HG02943 (cell line): ENCODE measurements at regions not wholly inside any gene's neighbourhood (a gene's known extent, or its start where the extent isn't known, plus 50 kb on each side); places are given as distances from the start of the nearest gene placed in this dataset.

Experiments used
- ATAC-seq: cut with Tn5 transposase; IDR thresholded peaks from one replicate; pipeline ENCODE4 v1.9.1; 2021; ENCODE audit warnings: mild to moderate bottlenecking, low read depth, moderate library complexity; ENCODE audit not compliant: unreplicated experiment

- ATAC-seq: no peak
Measured at GRCh38 chr17:69978056-69978646, 96.9 kb upstream of the KCNJ16 start.

- no peak for ATAC-seq
Measured at GRCh38 chr17:69981441-69981840, 93.6 kb upstream of the KCNJ16 start.

DNA sequence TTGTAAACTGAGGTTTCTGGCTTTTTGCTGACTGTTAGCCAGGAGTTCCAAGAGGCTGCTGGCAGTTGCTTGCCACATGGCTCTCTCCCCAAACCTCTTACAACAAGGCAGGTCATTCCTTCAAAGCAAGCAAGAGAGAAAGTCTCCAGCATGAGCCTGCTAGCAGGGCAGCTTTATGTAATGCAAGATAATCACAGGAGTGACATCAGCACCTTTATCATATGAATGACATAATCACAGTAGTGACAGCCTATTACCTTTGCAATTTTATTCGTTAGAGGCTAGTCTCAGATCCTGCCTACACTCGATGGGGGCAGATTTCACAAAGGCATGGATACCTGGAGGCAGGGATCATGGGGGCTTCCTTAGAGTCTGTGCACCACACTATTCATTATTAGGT, 79.5 kb upstream of the KCNJ16 start:
- no peak for ATAC-seq

GRCh38 chr17:69997332-69997731, 77.7 kb upstream of the KCNJ16 start:
- no peak for ATAC-seq

DNA sequence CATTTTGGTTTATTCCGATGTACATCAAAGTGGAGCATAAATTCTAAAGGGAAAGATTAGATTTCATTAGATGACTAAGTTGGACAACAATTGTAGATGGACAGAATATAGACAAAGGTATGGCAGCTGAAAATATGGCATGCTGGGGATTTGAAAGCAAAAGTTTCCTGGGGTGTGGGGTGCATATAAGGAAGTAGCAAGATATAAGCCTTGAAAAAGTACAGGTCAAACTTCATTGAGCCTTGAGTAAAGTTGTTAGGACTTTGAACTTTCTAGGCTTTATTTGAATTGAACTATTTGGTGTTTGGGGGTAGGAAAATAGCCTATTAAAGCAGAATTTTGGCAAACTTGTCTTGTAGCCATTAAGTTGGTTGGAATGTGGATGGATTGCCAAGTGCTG, 75.8 kb upstream of the KCNJ16 start:
- ATAC-seq: no peak

DNA sequence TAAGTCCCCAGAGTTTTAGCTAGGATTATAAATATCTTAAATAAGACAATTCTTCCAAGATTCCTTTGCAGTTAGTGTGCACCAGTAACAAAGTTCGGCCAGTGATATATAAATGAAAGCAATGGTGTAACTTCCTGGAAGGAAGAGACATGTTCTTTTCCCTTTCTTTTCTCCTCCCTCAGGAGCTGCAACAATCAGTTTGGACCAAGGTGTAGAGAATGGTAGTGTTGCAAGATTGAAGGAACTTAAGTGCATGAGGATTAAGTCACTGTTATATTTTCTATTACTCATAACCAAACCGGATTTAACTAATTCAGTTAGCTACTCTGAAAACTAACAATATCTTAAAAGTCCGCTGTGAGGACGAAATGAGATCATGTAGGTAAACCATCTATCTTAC, 68.9 kb upstream of the KCNJ16 start:
- no peak for ATAC-seq

GRCh38 chr17:70011750-70012149, 63.3 kb upstream of the KCNJ16 start:
- no peak for ATAC-seq

GRCh38 chr17:70013911-70014310, 61.1 kb upstream of the KCNJ16 start:
- ATAC-seq: no peak

DNA sequence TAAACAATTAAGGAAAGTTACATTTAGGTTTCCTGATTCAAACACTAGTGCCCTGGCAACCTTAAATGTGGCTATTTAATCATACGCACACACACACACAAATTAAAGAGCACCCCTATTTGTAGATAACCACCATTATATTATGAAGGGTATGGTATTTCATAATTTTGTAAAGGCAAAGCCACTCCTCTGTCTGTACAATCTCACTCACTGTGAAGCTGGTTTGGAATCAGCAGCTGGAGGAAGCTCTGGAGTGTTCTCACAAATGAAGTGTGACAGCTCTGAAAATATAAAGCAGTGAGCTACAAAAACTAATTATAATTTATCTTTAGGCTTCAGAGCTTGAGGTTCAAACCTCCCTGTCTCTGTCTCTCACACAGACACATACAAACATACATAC, 57.9 kb upstream of the KCNJ16 start:
- no peak for ATAC-seq

DNA sequence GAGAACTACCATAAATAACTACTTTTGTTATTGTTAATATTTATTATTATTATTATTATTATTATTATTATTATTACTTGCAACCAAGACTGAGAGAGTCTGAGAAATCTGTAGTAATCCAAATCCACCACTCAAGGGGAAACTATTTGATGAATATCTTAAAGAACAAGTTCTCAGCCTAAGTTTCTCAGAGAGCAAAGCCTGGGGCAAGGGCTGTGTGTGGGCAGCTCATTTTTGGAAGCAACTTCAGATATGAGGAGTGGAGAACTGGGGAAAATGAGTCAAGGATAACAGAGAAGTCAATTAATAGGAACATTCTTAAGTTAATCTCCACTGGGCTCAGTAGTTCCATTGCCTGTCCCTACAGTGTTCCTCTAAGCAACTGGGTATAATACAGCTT, 57.1 kb upstream of the KCNJ16 start:
- ATAC-seq: no peak

- no peak for ATAC-seq
Measured at GRCh38 chr17:70021726-70022125, 53.3 kb upstream of the KCNJ16 start.

- ATAC-seq: no peak
Measured at GRCh38 chr17:70022175-70022574, 52.9 kb upstream of the KCNJ16 start.

- ATAC-seq: no peak
Measured at GRCh38 chr17:70024253-70024652, 50.8 kb upstream of the KCNJ16 start.
